Ammon's horn (tissue), 1 donor: ENCODE measurements at regions not wholly inside any gene's neighbourhood (a gene's known extent, or its start where the extent isn't known, plus 50 kb on each side); places are given as distances from the start of the nearest gene placed in this dataset.
A peak's percentile ranks its signal among the peaks of the same experiment; 100 is the strongest.

ENCODE experiments used
- DNase-seq: peaks from one replicate; pipeline ENCODE4 v3.0.0-alpha.2; 2016; ENCODE audit warnings: low spot score

DNA sequence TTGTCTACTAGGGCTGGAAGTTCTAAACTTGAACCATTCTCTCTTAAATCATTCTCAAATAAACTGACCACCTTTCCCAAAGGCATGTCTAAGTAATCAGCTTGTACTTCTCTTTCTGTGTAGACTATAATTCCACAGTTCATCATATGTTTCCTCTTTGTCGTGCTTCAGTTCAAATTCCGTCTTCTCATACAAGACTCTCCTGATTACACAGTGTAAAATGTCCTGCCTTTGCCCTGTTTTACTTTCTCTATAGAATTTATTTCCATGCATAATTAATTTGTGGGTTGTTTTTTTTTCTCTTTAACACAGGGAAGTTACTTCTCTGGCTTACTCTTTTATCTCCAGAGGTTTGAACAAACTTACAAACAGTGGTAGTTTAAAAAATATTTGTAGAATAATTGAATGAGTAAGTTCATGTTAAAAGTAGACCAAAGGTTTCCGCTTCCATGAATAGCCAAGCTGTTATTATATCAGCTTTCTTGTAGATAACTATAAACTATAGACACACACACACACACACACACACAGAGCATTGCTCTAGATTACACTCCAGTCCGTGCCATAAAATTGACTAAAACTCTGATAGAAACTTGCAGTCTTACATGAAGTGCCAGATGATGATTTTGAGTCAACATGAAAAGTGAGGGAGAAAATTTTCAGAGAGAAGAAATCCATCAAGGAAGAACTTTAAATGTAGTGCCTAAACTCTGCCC, 119.0 kb downstream of the SUCNR1 start:
- no peak for DNase-seq

- no peak for DNase-seq
These were observed 121.6 kb downstream of the SUCNR1 start for GRCh38 chr3:151995091-151995490.

GRCh38 chr3:151998744-151999143, 125.3 kb downstream of the SUCNR1 start:
- no peak for DNase-seq

DNA sequence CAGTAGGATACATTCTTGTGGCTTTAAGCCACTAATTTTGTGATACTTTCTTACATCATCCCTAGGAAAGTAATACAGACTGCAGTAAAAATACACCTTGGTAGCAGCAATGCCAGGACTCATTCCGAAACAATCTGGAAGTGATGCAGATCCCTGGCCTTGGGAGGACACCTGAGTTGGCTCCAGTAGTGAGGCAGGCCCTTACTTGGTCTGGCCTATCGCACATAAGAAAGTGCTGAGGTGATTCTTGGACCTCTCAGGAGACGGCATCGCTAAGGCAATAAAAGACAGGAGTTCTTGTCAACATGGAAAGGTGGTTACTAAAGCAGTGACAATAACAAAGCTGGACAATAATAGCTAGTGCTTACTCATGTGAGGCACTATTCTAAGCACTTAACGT, 126.5 kb downstream of the SUCNR1 start:
- DNase-seq = no peak

DNA sequence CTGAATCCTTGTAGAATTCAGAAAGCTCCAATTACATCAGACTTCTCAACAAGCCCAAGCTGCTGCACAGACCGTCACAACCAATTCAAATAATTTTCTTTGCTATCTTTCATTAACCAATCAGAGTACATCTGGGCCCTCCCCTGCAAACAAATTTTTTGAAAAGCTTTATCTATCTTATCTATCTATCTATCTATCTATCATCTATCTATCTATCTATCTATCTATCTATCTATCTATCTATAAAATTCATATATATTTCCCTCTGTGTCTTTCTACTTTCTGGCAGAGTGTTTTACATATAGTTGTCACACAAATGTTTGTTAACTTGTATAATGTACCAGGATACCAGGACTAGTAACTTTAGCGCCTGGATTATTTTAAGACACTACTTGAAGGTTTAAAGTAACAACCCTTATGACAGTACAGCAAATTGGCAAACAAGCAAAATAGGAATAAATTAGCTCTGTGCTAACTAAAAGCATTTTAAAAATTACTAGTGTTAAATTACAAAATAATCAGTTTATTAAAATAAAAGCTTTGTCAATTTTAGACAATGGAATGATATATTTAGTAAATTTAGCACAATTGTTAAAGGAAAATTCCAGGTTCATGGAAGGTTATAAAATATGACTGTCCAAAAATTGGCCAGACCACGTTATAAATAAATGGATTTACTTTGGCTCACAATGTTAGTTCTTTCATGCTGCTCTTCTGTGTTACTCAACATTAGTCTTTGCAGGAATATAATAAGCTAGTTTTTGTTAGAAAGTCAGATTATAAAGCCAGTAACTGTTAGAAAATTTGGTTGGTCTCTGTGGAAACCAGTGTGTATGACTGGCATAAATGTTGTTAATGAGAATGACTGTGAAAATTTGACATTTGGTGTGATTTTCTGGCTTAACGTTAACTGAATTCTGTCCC, 138.6 kb downstream of the SUCNR1 start:
- peak; percentile 9 for DNase-seq

GRCh38 chr3:152019508-152019907, 146.1 kb downstream of the SUCNR1 start:
- no peak for DNase-seq

DNA sequence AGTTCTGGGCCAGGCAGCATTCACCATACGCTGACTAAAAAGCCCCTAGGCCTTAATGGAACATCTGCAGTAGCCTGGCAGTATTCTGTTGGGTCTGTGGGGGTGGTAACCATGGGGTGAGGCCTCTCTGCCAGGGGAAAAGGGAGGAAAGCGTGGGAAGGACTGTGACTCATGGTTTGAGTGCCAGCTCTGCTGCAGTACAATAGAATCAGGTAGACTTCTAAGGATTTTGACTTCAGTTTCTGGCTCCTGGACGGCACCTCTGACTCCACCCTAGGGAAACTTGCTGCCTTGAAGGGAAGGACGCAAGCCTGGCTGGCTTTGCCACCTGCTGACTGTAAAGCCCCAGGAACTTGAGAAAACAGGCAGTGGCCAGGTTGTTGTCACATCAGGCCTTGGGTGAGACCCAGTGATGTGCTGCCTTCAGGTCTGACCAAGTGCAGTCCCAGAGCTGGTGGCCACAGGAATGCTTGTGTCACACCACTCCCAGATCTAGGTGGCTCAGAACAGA, 148.6 kb downstream of the SUCNR1 start:
- peak; percentile 57 for DNase-seq

GRCh38 chr3:152026033-152026556, 152.7 kb downstream of the SUCNR1 start:
- DNase-seq = no peak

DNA sequence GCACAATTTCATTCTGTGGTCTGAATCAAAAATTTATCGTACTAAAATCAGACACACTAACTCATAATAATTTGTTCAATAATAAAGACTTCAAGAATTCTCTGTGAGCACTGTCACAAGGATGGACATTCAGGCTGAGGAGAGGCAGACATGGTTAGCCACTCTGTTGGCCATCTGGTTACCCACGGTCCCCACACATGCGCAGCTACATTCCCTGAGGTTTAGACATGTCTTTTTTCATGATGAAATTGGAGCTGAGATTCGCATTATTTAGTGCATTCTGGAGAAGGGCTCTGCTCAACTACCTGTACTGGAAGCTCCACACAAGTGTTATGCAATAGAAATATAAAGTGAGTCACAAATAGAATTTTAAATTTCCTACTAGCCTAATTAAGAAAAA, 156.9 kb downstream of the SUCNR1 start:
- no peak for DNase-seq

DNA sequence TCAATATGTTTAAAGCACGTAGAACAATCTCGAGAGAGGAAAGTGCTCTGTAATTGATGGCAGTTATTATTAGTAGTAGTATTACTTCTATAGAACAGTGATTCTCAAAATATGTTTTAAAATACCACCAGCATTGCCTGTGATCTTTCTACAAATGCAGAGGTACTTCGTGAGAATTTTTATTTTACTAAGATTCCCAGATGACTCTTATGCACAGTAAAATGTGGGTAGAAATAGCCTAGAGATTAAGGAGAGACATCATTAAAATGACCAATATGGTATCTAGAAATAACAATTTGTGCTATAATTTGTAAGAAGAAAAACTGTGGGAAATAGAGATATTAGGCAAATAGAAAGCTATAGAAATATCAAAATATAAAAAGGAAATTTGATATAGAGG, 157.9 kb downstream of the SUCNR1 start:
- no peak for DNase-seq

DNA sequence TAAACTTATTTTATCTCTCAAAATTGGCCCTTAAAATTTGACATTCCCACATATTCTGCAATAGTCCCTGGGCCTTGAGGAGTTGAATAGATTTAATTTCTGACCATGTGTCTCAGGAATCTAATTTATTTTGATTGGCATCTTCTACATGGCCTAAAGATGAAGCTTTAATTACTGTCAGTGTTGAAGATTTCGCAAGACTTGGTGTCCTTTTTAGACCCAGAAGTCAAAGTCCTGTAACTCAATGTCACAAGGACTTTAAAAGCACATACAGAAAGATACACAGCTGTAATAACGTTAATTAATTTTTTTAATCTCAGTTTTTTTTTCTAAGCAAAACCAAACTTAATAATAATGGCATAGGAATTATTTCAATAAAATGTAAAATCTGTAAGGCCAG, 163.9 kb downstream of the SUCNR1 start:
- DNase-seq = no peak

GRCh38 chr3:152037953-152038352, 164.5 kb downstream of the SUCNR1 start:
- DNase-seq = no peak

DNA sequence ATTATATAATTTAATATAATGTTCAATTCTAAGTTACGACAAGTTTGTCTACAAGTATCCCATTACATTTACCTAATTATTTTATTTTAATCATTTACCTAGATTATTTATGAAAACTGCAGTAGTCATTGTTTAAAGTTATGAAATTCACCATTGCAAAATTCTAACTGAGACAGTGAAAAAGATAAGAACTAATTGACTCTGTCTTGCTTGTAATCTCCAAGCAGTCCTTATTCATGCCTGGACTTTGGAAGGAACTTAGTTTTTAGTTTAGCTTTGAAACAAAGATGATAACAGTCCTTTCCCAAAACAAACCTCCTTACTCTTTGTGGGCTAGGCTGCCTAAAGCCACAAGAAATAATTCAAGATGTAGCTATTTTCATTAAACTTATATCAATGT, 165.0 kb downstream of the SUCNR1 start:
- no peak for DNase-seq

DNA sequence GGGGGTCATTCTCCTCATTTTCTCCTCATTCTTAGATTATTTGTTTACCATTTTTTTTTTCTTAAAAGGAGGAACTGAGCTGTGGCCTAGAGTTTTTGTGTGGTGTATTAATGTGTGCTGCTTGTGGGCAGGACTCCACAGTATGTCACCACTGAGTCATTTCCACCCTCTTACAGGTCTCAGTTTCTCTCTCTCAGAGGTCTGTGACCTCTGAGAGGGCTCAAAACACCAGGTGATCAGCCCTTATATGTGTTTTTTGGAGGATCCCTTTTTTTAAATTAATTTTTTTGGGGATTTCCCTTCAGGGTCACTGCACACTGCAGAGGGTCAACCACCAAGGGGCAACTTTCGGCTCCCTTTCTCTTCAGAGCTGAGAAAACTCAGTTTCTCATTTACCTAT, 166.4 kb downstream of the SUCNR1 start:
- DNase-seq = no peak

DNA sequence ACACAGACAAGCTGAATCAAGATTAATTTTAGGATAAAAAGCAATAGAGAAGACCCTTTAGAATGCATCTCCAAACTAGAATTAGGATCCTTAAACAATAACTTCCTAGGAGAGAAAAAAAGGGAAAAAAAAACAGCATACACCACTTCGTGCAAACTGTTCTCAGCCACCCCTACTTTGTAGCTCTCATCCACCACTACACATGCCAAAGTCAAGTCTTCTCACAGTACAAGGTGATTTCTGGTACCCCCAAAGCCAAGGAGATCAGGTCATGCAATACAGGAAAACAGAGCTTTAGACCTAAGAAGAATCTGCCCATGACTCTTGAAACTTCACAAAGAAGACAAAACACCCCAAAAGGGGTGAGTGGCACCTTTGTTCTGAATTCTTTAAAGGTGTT, 166.9 kb downstream of the SUCNR1 start:
- no peak for DNase-seq

- DNase-seq = no peak
These were observed 170.2 kb downstream of the SUCNR1 start for GRCh38 chr3:152043620-152044019.

DNA sequence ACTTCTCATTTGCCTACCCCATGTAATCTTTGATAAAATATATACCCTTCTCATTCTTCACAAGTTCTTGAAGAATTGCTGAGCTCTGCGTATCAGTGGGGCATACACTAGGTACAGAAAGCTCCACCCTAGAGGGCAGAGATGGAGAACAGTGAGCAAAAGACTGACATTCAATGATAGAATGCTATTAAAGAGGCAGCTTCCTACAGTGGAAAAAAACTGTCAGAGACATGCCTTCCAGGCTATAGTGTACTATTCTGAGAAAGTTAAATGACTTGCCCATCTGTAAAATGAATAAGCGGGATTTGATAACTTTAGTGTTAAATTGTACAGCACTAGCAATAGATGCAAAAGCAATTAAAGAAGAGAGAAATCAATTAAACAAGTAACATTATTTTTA, 172.8 kb downstream of the SUCNR1 start:
- no peak for DNase-seq

GRCh38 chr3:152047465-152047864, 174.0 kb downstream of the SUCNR1 start:
- DNase-seq = no peak

- no peak for DNase-seq
These were observed 175.4 kb downstream of the SUCNR1 start for GRCh38 chr3:152048831-152049230.

DNA sequence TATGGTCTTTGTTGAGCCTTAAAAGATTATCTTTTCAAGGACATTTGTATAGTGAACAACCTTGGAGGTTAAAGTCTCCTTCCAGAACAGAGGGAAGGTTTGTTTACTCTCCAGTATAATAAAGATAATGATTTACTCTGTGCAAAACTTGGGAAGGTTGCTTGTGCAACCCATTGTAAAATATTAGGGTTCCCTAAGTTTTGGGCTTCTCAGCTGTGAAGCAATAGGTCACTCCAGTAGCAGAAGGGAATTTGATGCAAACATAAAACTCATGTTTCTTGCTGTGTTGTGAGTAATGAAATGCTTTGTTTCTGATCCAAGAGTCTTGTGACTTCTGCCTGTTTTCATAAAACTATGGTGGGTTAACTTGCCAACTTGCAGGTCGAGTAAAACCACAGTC, 177.5 kb downstream of the SUCNR1 start:
- no peak for DNase-seq

DNA sequence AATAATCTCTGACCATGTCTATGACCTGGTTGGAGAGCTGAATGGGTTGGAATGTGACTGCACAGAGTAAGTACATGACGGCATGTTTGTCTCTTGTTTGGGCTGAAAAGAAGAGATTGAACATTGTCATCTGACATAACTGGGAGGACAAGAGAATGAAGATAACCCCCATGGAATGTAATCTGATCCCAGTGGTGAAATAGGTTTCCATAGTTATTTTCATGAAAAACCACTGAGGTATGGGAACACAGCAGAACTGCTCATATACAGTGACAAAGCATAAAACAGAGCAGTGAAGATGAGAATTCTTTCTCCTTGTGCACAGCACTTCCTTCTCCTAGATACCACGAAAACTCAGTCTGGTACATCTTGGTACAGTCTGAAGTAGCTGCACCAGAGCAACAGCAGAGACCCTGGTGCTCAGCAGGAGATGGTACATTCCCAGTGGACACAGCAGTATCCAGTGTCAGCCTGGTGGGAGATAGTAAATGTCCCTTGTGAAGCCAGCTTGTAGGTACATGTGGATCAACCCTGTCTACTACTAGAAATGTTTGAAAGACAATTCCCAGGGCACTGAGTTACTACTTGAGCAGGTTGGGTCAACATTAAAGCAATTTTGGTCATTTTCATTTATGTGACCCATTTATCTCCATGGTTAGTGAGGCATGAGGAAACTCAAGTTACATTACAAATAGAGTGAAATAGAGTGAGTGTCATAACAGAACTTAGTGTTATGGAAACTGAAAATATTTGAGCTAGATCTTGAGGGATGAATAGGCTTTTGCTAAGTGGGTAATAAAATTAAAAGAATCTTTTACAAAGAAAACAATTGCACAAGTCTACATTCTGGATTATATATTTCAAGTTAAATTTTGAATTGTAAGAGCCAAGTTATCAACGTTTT, 178.3 kb downstream of the SUCNR1 start:
- DNase-seq = no peak

DNA sequence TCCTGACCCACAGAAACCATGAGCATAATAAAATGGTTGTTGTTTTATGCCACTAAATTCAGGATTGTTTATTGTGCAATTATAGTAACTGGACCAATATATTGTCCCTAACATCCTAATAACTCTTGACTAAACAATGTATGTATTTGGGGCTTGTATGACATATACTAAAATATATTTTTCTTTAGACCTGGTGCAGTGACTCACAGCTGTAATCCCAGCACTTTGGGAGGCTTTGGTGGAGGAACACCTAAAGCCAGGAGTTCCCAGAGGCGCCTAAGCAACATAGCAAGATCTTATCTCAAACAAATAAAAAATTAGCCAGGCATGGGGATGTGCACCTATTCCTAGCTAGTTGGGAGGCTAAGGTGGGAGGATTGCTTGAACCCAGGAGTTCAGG, 180.4 kb downstream of the SUCNR1 start:
- no peak for DNase-seq
